ENCODE measurements at regions not wholly inside any gene's neighbourhood (a gene's known extent, or its start where the extent isn't known, plus 50 kb on each side); places are given as distances from the start of the nearest gene placed in this dataset.

- no peak for DNase-seq (ENCODE audit: low spot score in 2 of 2)
- H3K27ac Mint-ChIP-seq = no peak overlapping the region
- ATAC-seq = no peak
- peaks cover 7% of the 10 kb centered on the region for H3K9me3 Mint-ChIP-seq
- no peaks in the 10 kb centered on the region for H3K4me1 Mint-ChIP-seq
- no peak overlapping the region for H3K4me3 Mint-ChIP-seq
- H3K36me3 Mint-ChIP-seq = no peaks in the 10 kb centered on the region
Observed at GRCh38 chr3:73324203-73325155, 263.0 kb downstream of the EBLN2 start.

- Mint-ChIP-seq H3K4me3 (no peak overlapping the region), H3K9me3 (peaks cover 7% of the 10 kb centered on the region), H3K27ac (no peak overlapping the region), H3K36me3 (no peaks in the 10 kb centered on the region), H3K4me1 (no peaks in the 10 kb centered on the region)
- ATAC-seq (no peak), DNase-seq (ENCODE audit: low spot score in 2 of 2) (no peak)
Observed at GRCh38 chr3:73326396-73326795, 264.9 kb downstream of the EBLN2 start.

GRCh38 chr3:73327052-73327451 lies 265.6 kb downstream of the EBLN2 start:
- DNase-seq (ENCODE audit: low spot score in 2 of 2) (no peak), ATAC-seq (no peak)
- H3K4me1 Mint-ChIP-seq = no peaks in the 10 kb centered on the region
- H3K36me3 Mint-ChIP-seq = no peaks in the 10 kb centered on the region
- H3K27ac Mint-ChIP-seq = no peak overlapping the region
- no peak overlapping the region for H3K4me3 Mint-ChIP-seq
- H3K9me3 Mint-ChIP-seq = peaks cover 7% of the 10 kb centered on the region

All from stimulated activated effector memory CD8-positive, alpha-beta T cell treated with anti-CD3 and anti-CD28 coated beads, Interleukin-12 subunit alpha, Interleukin-12 subunit beta, amount 100 ng/mL, for 72 hours (primary cell).